ENCODE measurements at regions not wholly inside any gene's neighbourhood (a gene's known extent, or its start where the extent isn't known, plus 50 kb on each side); places are given as distances from the start of the nearest gene placed in this dataset.

- no peak overlapping the region for H3K4me3 ChIP-seq (ENCODE audit: low read depth, low read length)
- no peak for TF ChIP-seq CTCF (IDR thresholded peaks at IDR 0.05; ENCODE audit: insufficient read depth, low read depth, low read length, missing control alignments)
- no peak for DNase-seq (ENCODE audit: low read depth)
Measured at GRCh38 chr6:112502351-112503090, 155.4 kb downstream of the RFPL4B start.

GRCh38 chr6:112503091-112503596 is 156.0 kb downstream of the RFPL4B start:
- no peak overlapping the region for H3K4me3 ChIP-seq (ENCODE audit: low read depth, low read length)
- no peak for TF ChIP-seq CTCF (IDR thresholded peaks at IDR 0.05; ENCODE audit: insufficient read depth, low read depth, low read length, missing control alignments)
- DNase-seq (ENCODE audit: low read depth), result no peak

GRCh38 chr6:112504621-112505020 is 157.5 kb downstream of the RFPL4B start:
- H3K4me3 ChIP-seq (ENCODE audit: low read depth, low read length), result no peak overlapping the region
- no peak for TF ChIP-seq CTCF (IDR thresholded peaks at IDR 0.05; ENCODE audit: insufficient read depth, low read depth, low read length, missing control alignments)
- DNase-seq (ENCODE audit: low read depth), result no peak

GRCh38 chr6:112511441-112511840 is 164.3 kb downstream of the RFPL4B start:
- no peak overlapping the region for H3K4me3 ChIP-seq (ENCODE audit: low read depth, low read length)
- DNase-seq (ENCODE audit: low read depth), result no peak
- TF ChIP-seq CTCF (IDR thresholded peaks at IDR 0.05; ENCODE audit: insufficient read depth, low read depth, low read length, missing control alignments), result no peak

GRCh38 chr6:112513175-112513574 is 166.0 kb downstream of the RFPL4B start:
- no peak overlapping the region for H3K4me3 ChIP-seq (ENCODE audit: low read depth, low read length)
- TF ChIP-seq CTCF (IDR thresholded peaks at IDR 0.05; ENCODE audit: insufficient read depth, low read depth, low read length, missing control alignments), result no peak
- DNase-seq (ENCODE audit: low read depth), result no peak

- no peak for DNase-seq (ENCODE audit: low read depth)
- TF ChIP-seq CTCF (IDR thresholded peaks at IDR 0.05; ENCODE audit: insufficient read depth, low read depth, low read length, missing control alignments), result no peak
- no peak overlapping the region for H3K4me3 ChIP-seq (ENCODE audit: low read depth, low read length)
Measured at GRCh38 chr6:112522587-112522986, 175.5 kb downstream of the RFPL4B start.

- H3K4me3 ChIP-seq (ENCODE audit: low read depth, low read length), result no peak overlapping the region
- DNase-seq (ENCODE audit: low read depth), result no peak
- TF ChIP-seq CTCF (IDR thresholded peaks at IDR 0.05; ENCODE audit: insufficient read depth, low read depth, low read length, missing control alignments), result no peak
Measured at GRCh38 chr6:112524071-112524470, 176.9 kb downstream of the RFPL4B start.

Data from GM12865 (cell line).